ENCODE measurements at regions not wholly inside any gene's neighbourhood (a gene's known extent, or its start where the extent isn't known, plus 50 kb on each side); places are given as distances from the start of the nearest gene placed in this dataset.

GRCh38 chr14:105862581-105863239 is 336.3 kb downstream of the TMEM121 start:
- no peak for DNase-seq

DNA sequence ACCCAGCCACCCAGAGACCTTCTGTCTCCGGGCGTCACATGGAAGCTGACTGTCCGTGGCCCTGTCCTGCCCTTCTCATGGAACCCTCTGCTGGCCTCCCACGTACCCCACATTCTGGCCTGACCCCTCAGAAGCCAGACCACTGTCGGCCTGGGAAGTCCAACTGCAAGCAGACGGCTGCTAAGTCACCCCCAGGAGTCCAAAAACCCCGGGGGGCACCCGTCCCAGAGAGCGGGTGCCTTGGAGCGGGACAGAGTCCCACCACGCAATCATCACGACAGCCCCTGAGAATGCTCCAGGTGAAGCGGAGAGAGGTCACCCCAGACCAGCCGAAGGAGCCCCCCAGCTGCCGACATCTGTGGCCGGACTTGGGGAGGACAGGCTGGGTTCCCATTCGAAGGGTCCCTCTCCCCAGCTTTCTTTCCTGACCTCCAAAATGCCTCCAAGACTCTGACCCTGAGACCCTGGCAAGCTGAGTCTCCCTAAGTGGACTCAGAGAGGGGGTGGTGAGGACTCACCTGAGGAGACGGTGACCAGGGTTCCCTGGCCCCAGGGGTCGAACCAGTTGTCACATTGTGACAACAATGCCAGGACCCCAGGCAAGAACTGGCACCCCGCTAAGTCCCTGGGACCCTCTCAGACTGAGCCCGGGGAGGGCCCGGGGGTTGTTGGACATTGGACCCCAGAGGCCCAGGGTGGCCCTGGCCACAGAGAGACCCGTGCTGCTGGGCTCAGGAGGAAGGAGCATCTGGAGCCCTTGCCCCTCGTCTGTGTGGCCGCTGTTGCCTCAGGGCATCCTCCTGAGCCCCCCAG is 337.1 kb downstream of the TMEM121 start:
- DNase-seq, result no peak

DNA sequence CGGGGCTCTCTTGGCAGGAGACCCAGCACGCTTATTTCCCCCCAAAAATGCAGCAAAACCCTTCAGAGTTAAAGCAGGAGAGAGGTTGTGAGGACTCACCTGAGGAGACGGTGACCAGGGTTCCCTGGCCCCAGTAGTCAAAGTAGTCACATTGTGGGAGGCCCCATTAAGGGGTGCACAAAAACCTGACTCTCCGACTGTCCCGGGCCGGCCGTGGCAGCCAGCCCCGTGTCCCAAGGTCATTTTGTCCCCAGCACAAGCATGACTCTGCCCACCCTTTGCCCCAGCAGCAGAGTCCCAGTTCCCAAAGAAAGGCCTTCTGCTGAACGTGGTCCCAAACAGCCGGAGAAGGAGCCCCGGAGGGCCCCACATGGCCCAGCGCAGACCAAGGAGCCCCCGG is 337.7 kb downstream of the TMEM121 start:
- DNase-seq, result no peak

DNA sequence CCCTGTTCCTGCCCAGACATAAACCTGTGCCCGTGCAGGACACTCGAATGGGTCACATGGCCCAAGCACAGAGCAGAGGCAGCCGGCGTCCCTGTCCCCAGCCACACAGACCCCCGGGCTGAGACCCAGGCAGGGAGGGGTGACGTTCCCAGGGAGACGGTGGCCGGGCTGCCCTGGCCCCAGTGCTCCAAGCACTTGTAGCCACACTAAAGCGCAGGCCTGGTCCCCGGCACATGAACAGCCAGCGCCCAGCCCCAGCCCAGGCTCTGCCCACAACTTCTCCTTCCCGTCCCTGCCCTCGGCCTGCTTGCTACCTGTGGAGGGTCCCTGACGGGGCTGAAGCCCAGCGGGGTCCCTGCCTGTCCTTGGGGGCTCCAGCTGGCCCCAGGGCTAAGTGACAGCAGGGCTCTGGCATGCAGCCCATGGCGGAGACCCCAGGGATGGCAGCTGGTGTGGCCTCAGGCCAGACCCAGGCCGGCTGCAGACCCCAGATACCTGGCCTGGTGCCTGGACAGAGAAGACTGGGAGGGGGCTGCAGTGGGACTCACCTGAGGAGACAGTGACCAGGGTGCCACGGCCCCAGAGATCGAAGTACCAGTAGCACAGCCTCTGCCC is 338.4 kb downstream of the TMEM121 start:
- no peak for DNase-seq

GRCh38 chr14:105865266-105865903 is 339.0 kb downstream of the TMEM121 start:
- DNase-seq, result no peak

GRCh38 chr14:105865904-105866840 is 339.8 kb downstream of the TMEM121 start:
- DNase-seq, result no peak

GRCh38 chr14:105866841-105867321 is 340.5 kb downstream of the TMEM121 start:
- no peak for DNase-seq

DNA sequence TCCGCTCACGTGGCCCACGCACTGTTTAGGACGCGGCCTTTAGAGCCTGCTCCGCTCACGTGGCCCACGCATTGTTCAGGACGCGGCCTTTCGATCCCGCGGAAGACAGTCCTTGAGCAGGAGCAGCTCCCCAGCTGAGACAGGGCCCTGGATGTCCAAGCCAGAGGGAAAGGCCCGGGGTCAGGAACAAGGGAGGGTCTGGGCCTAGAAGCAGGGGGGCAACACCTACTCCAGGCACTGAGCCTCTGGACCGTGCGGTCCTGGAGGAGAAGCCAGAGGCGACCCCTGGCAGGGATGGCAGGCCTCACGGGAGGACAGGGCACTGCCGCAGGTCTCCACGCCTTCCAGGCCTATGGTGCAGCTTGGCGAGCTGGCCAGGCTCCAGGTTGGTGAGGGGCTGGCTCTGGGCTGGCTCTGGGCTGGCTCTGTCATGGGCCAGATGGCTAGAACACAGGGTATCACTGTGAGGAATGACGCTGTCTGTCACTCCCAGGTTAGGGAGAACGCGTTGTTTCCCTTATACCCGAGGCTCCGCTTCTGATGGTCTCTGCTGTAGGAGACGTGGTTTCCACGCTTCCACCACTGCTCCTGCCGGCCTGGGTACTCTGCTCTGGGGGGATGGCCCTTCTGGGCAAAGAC is 341.7 kb downstream of the TMEM121 start:
- no peak for DNase-seq

GRCh38 chr14:105871590-105871989 is 345.2 kb downstream of the TMEM121 start:
- no peak for DNase-seq

- no peak for DNase-seq
Measured at GRCh38 chr14:105873870-105874512, 347.6 kb downstream of the TMEM121 start.

- no peak for DNase-seq
Measured at GRCh38 chr14:105876158-105876557, 349.8 kb downstream of the TMEM121 start.

DNA sequence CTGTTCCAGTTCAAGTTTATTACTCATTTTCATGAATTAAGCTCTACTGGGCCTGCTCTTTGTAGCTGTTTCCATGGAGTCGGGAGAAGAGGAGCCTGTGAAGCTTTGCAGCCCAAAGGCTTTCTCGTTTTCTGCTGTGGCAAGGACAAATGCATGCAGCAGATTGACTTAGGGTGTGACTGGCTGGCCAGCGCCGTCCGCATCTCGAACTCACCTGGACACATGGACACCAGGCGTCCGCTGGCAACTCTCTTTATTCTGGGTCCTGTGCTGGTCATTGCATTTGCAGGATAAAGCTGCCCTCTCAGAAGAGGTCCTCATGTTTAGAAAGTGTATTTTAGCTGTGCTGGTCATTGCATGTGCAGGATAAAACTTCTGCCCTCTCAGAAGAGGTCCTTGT is 350.4 kb downstream of the TMEM121 start:
- DNase-seq, result no peak

- no peak for DNase-seq
Measured at GRCh38 chr14:105877645-105878044, 351.3 kb downstream of the TMEM121 start.

GRCh38 chr14:105878125-105878524 is 351.7 kb downstream of the TMEM121 start:
- no peak for DNase-seq

GRCh38 chr14:105878554-105878953 is 352.2 kb downstream of the TMEM121 start:
- DNase-seq, result no peak

- no peak for DNase-seq
Measured at GRCh38 chr14:105879503-105879866, 353.1 kb downstream of the TMEM121 start.

DNA sequence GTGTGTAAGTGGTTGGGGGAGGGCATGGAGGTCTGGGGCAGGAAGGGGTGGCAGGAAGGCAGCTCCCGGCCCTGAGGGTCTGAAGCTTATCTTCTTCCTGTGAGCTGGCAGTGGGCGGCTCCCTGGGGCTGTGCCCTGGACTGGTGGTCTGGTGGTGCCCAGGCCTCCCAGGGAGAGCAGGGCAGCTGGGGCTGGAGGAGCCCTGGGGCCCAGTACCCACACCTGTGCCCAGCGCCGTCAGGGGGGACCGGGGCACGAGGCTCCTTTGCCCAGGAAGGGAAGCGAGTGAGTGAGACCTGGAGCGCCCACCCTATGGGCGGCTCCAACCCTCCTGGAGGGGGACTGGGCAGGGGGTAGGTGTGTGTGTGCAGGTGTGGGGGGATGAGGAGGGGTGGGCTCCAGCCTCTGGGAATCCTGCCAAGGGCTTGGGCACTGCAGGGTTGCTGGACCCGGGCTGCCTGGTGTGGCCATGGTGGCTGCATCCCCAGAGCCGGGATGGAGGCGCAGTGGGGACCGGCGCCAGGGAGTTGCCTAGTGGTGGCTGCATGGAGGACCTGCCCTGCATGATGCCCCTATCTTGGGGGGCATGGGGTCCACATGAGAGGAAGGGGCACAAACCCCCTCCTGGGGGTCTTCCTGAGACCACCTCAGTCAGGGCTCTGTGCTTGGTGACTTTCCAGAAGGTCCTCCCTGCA is 353.6 kb downstream of the TMEM121 start:
- no peak for DNase-seq

DNA sequence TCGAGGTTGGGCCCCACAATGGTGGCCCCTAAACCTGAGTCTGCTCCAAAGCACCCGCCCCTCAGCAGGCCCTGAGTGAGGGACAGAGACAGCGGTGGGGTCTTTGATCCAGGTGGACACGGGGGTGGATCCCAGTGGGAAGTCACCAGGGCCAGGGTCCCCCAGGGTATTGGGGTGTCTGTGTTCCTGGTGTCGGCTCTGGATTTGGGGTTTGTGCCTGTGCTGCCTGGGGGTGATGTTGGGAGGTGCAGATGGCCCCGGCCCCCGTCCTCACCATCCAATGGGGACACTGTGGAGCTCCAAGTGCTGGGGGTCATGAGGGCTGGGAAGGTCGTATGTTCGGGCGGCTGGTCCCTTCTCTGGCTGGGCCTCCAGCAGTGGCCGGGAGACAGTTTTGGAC is 354.2 kb downstream of the TMEM121 start:
- no peak for DNase-seq

DNA sequence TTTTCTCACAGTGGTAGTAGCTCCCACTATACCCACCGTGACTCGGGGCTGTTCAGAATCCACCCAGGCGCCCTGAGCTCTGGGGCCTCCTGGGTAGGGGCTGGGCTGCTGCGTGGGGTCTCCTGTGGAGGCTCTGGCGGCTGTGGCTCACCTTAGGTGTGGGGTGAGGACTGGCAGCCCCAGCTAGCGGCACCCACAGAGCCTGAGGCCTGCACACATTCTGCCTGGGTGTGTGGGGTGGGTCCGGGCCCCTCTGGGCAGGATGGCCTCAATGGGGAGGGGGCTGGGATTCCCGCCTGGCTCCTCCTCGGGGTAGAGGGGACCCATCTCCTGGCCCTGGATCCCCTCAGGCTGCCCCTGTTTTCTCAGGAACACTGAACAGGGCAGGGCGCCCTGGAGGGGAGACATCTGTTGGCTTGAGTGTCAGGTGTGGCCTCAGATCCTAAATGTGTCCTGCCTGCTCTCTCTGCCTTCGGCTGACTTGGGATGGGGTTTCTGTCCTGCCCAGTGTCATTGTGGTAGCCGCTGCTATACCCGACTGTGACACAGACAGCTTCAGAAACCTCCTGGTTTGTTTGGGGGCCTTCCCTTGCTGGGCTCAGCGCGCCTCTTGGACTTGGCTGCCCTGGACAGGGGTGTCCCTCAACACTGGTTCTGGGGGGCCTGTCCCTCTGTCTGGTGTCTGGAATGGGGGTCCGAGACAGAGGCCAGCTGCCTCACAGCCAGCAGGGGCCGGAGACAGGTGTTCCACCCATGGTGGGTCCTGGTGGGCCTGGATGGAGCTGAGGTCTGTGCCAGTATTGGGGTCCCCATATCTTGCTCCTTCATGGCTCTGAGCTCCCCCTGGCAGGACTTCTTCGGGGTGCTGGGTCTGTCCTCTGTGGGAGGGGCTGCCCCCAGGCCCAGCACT is 354.9 kb downstream of the TMEM121 start:
- DNase-seq, result no peak
